H1 (cell line): ENCODE measurements at regions not wholly inside any gene's neighbourhood (a gene's known extent, or its start where the extent isn't known, plus 50 kb on each side); places are given as distances from the start of the nearest gene placed in this dataset.

Experiments used
- CTCF ChIA-PET: fragments of 300-600 bp; sonication (Branson Sonifier 250); formaldehyde crosslinking; loops from one replicate; lab custom pipeline; 2021; ENCODE audit not compliant: partially characterized antibody; lab: Charles Lee
- POLR2A ChIA-PET: fragments of 300-600 bp; sonication (Branson Sonifier 250); formaldehyde crosslinking; loops from one replicate; lab custom pipeline; 2021; ENCODE audit warnings: inconsistent platforms; ENCODE audit not compliant: partially characterized antibody; lab: Charles Lee
- DNase-seq, 2 experiments: peaks; one replicate each; pipeline versions ENCODE4 v3.0.0 to v3.0.0-alpha.2; 2010 to 2022; ENCODE audit warnings: low spot score in 2 of 2, low read depth in 1 of 2, mixed read lengths in 1 of 2
- FAIRE-seq: peaks from 2 replicates; lab custom pipeline; 2011; peaks lifted over from hg19 to GRCh38; lab: Jason Lieb, UNC
- H2AFZ ChIP-seq: 2 replicates; pipeline ENCODE4 v1.8.1; 2012; ENCODE audit warnings: low read length, inconsistent platforms
- H2AK5ac ChIP-seq: 2 replicates; pipeline ENCODE4 v1.6.1; 2013; ENCODE audit warnings: low read depth, low read length
- H2BK120ac ChIP-seq: replicated peaks from 2 replicates; pipeline ENCODE3; 2013; ENCODE audit warnings: low read depth, low read length, inconsistent platforms
- H2BK12ac ChIP-seq: 2 replicates; pipeline ENCODE4 v1.6.1; 2013; ENCODE audit warnings: low read depth, low read length
- H2BK15ac ChIP-seq: 2 replicates; pipeline ENCODE4 v1.6.1; 2013; ENCODE audit warnings: low read length
- H2BK20ac ChIP-seq: 2 replicates; pipeline ENCODE4 v1.6.1; 2013; ENCODE audit warnings: low read length
- H2BK5ac ChIP-seq: 2 replicates; pipeline ENCODE4 v1.6.1; 2013; ENCODE audit warnings: low read depth, low read length
- H3K14ac ChIP-seq: 2 replicates; pipeline ENCODE4 v1.6.1; 2013; ENCODE audit warnings: inconsistent platforms; ENCODE audit not compliant: insufficient read length
- H3K18ac ChIP-seq: 2 replicates; pipeline ENCODE4 v1.6.1; 2013; ENCODE audit warnings: low read length; ENCODE audit errors: extremely low read depth
- H3K23ac ChIP-seq: 2 replicates; pipeline ENCODE4 v1.6.1; 2013; ENCODE audit warnings: inconsistent platforms; ENCODE audit not compliant: insufficient read length
- H3K23me2 ChIP-seq: 2 replicates; pipeline ENCODE4 v1.6.1; 2013; ENCODE audit warnings: low read depth, low read length
- H3K27ac ChIP-seq: 2 replicates; pipeline ENCODE4 v1.6.1; 2011; ENCODE audit warnings: low read depth, low read length, inconsistent platforms
- H3K27me3 ChIP-seq, 4 experiments: replicated peaks in 1 of 4; 1 replicate in 1 of 4; 2 replicates in 3 of 4; pipeline versions ENCODE4 v1.6.1 to v1.8.1; 2011 to 2013; ENCODE audit warnings: low read length in 3 of 4, mild to moderate bottlenecking in 3 of 4, inconsistent platforms in 2 of 4, mixed read lengths in 2 of 4, moderate library complexity in 1 of 4; ENCODE audit not compliant: control insufficient read depth in 3 of 4, insufficient read depth in 3 of 4; ENCODE audit errors: extremely low read depth in 1 of 4
- H3K36me3 ChIP-seq, 4 experiments: 2 replicates each; pipeline versions ENCODE4 v1.6.1 to v1.8.1; 2011 to 2013; ENCODE audit warnings: mild to moderate bottlenecking in 4 of 4, low read length in 3 of 4, moderate library complexity in 2 of 4, control low read depth in 1 of 4, inconsistent platforms in 1 of 4; ENCODE audit not compliant: insufficient read depth in 4 of 4, control insufficient read depth in 2 of 4
- H3K4ac ChIP-seq: replicated peaks from 2 replicates; pipeline ENCODE3; 2013; ENCODE audit warnings: low read length, low read depth, mixed read lengths, inconsistent platforms; ENCODE audit not compliant: insufficient read length
- H3K4me1 ChIP-seq, 4 experiments: replicated peaks in 1 of 4; 1 replicate in 1 of 4; 2 replicates in 3 of 4; pipeline versions ENCODE4 v1.6.1 to v1.8.1; 2011 to 2013; ENCODE audit warnings: low read length in 3 of 4, inconsistent platforms in 2 of 4, mixed read lengths in 1 of 4; ENCODE audit not compliant: insufficient read depth in 4 of 4, control insufficient read depth in 3 of 4
- H3K4me2 ChIP-seq, 2 experiments: 2 replicates each; pipeline versions ENCODE4 v1.6.1 to v1.8.1; 2011 to 2013; ENCODE audit warnings: low read depth in 2 of 2, low read length in 2 of 2, control low read depth in 1 of 2, inconsistent platforms in 1 of 2, mild to moderate bottlenecking in 1 of 2; ENCODE audit not compliant: insufficient read depth in 1 of 2
- H3K4me3 ChIP-seq, 4 experiments: fragments of 200-600, 300-600 bp in 1 of 4; sonication (generic), shearing (Covaris generic), sonication (Bioruptor Twin) in 1 of 4; 2 replicates each; pipeline versions ENCODE4 v1.5.1 to v1.8.1; 2011 to 2016; ENCODE audit warnings: low read length in 4 of 4, low read depth in 3 of 4, control low read depth in 2 of 4, inconsistent platforms in 2 of 4, mild to moderate bottlenecking in 2 of 4, mixed read lengths in 1 of 4, moderate library complexity in 1 of 4; ENCODE audit not compliant: insufficient read depth in 2 of 4; ENCODE audit errors: extremely low read depth in 1 of 4
- H3K56ac ChIP-seq: replicated peaks from 2 replicates; pipeline ENCODE3; 2013; ENCODE audit warnings: low read depth, mild to moderate bottlenecking, mixed read lengths, low read length, inconsistent platforms; ENCODE audit not compliant: insufficient read length
- H3K79me1 ChIP-seq: 2 replicates; pipeline ENCODE4 v1.6.1; 2013; ENCODE audit warnings: low read depth, low read length, control low read depth
- H3K79me2 ChIP-seq, 2 experiments: 2 replicates each; pipeline versions ENCODE4 v1.6.1 to v1.8.1; 2012 to 2013; ENCODE audit warnings: low read length in 2 of 2, mild to moderate bottlenecking in 2 of 2, inconsistent platforms in 1 of 2; ENCODE audit not compliant: insufficient read depth in 2 of 2, control insufficient read depth in 1 of 2
- H3K9ac ChIP-seq, 4 experiments: replicated peaks in 1 of 4; 1 replicate in 1 of 4; 2 replicates in 3 of 4; pipeline versions ENCODE4 v1.6.1 to v1.8.1; 2011 to 2013; ENCODE audit warnings: low read depth in 3 of 4, low read length in 3 of 4, control low read depth in 2 of 4, mild to moderate bottlenecking in 2 of 4, moderate library complexity in 2 of 4, inconsistent platforms in 1 of 4; ENCODE audit errors: extremely low read depth in 1 of 4
- H3K9me3 ChIP-seq, 2 experiments: 2 replicates each; pipeline versions ENCODE4 v1.6.1 to v1.8.1; 2012 to 2013; ENCODE audit warnings: mild to moderate bottlenecking in 2 of 2, moderate library complexity in 2 of 2, control low read depth in 1 of 2, inconsistent platforms in 1 of 2, low read depth in 1 of 2, low read length in 1 of 2, mixed read lengths in 1 of 2; ENCODE audit not compliant: insufficient read depth in 2 of 2
- H4K20me1 ChIP-seq, 2 experiments: replicated peaks in 1 of 2; 2 replicates each; pipeline versions ENCODE3 to v1.8.1; 2011 to 2013; ENCODE audit warnings: inconsistent platforms in 2 of 2, low read length in 2 of 2, mild to moderate bottlenecking in 1 of 2; ENCODE audit not compliant: insufficient read depth in 2 of 2, control insufficient read depth in 1 of 2
- H4K5ac ChIP-seq: 2 replicates; pipeline ENCODE4 v1.6.1; 2013; ENCODE audit warnings: low read length, low read depth, mixed read lengths, inconsistent platforms; ENCODE audit not compliant: insufficient read length
- H4K8ac ChIP-seq: 2 replicates; pipeline ENCODE4 v1.8.0; 2013; ENCODE audit warnings: mild to moderate bottlenecking, moderate library complexity, low read length, inconsistent platforms; ENCODE audit not compliant: insufficient read depth; ENCODE audit errors: extremely low read depth
- H4K91ac ChIP-seq: replicated peaks from 2 replicates; pipeline ENCODE3; 2013; ENCODE audit warnings: low read length, mixed read lengths, inconsistent platforms; ENCODE audit not compliant: insufficient read length
- CTCF ChIP-seq, 3 experiments: IDR thresholded peaks; 1 replicate in 2 of 3; 2 replicates in 1 of 3; pipeline versions ENCODE4 v1.5.1 to v1.6.1; 2011; ENCODE audit warnings: low read length in 3 of 3, mild to moderate bottlenecking in 3 of 3, inconsistent platforms in 2 of 3, low read depth in 1 of 3, moderate library complexity in 1 of 3; ENCODE audit not compliant: insufficient read depth in 1 of 3; ENCODE audit errors: control extremely low read depth in 1 of 3
- RAD21 ChIP-seq, 2 experiments: IDR thresholded peaks in 1 of 2; conservative IDR thresholded peaks in 1 of 2; 2 replicates each; pipeline ENCODE4 v1.6.1; 2011; ENCODE audit warnings: low read depth in 2 of 2, low read length in 2 of 2, improper control_type of control experiment in 1 of 2, inconsistent platforms in 1 of 2, mild to moderate bottlenecking in 1 of 2, moderate library complexity in 1 of 2
- SRF ChIP-seq: IDR thresholded peaks from 2 replicates; pipeline ENCODE4 v1.6.1; 2011; ENCODE audit warnings: mild to moderate bottlenecking, low read depth, low read length, moderate library complexity
- WGBS, 2 experiments: shearing (Covaris generic) in 1 of 2; methylation state at CpG; one replicate each; pipeline versions ENCODE4 v1.1.6 to v1.1.7; 2013 to 2015; ENCODE audit warnings: low lambda C conversion rate in 2 of 2, mixed read lengths in 2 of 2, inconsistent platforms in 1 of 2, low coverage in 1 of 2, missing lambda C conversion rate in 1 of 2; ENCODE audit not compliant: insufficient replicate concordance in 2 of 2, insufficient coverage in 1 of 2, insufficient read length in 1 of 2; ENCODE audit errors: extremely low coverage in 1 of 2, missing lambda C conversion rate in 1 of 2; 5-methylcytosine and 5-hydroxymethylcytosine counted together

- Histone ChIP-seq H3K27me3 (no peaks in the 10 kb centered on the region), H3K36me3 (no peaks in the 10 kb centered on the region), H3K4me2 (no peak overlapping the region), H4K20me1 (no peaks in the 10 kb centered on the region), H3K9ac (no peak overlapping the region), H3K56ac (no peak overlapping the region), H3K9me3 (no peaks in the 10 kb centered on the region), H4K8ac (no peak overlapping the region), H4K91ac (no peak overlapping the region), H2AFZ (peak overlapping the region; percentile 13; the same call in 1 of the 2 replicates), H3K18ac (no peak overlapping the region), H2BK120ac (no peak overlapping the region), H3K23me2 (no peaks in the 10 kb centered on the region), H3K79me2 (no peaks in the 10 kb centered on the region), H2AK5ac (no peak overlapping the region), H2BK15ac (no peak overlapping the region), H2BK5ac (no peak overlapping the region), H2BK12ac (no peak overlapping the region), H3K4me3 (no peak overlapping the region), H3K4ac (no peak overlapping the region), H3K79me1 (no peaks in the 10 kb centered on the region), H3K23ac (no peak overlapping the region), H3K4me1 (no peaks in the 10 kb centered on the region; a peak in 1 of 7 replicates), H2BK20ac (no peak overlapping the region), H3K27ac (no peak overlapping the region), H3K14ac (no peak overlapping the region), H4K5ac (no peak overlapping the region)
- TF ChIP-seq CTCF (IDR thresholded peaks at IDR 0.05; ENCODE audit: control extremely low read depth in 1 of 3, insufficient read depth in 1 of 3, low read depth in 1 of 3, low read length in 3 of 3) (peak in 2 of 3 experiments; percentile 6 to 13; a peak in 2 of 4 replicates), SRF (no peak), RAD21 (IDR thresholded peaks at IDR 0.05 in 1 of 2, conservative IDR thresholded peaks at IDR 0.05 in 1 of 2; ENCODE audit: low read depth in 2 of 2, low read length in 2 of 2) (peak; percentile 41 to 43; a peak in 3 of 4 replicates)
- no peak for DNase-seq
- peak; percentile 57 for FAIRE-seq
- CTCF ChIA-PET, result no interaction called here
- 70% methylated on average over 6 of the region's 6 CpGs; no CpG with 5 or more reads in 1 of the 2 experiments for WGBS, 2 experiments
- POLR2A ChIA-PET, result no interaction called here
These were observed 337.2 kb downstream of the VGLL3 start for GRCh38 chr3:86653661-86654205.
